Fibroblast of pulmonary artery (primary cell): ENCODE measurements at regions not wholly inside any gene's neighbourhood (a gene's known extent, or its start where the extent isn't known, plus 50 kb on each side); places are given as distances from the start of the nearest gene placed in this dataset.

Experiments used
- DNase-seq: peaks from one replicate; pipeline ENCODE4 v3.0.0-alpha.2; 2010; ENCODE audit warnings: low read depth
- H3K4me3 ChIP-seq: replicated peaks from 2 replicates; pipeline ENCODE4 v1.5.1; 2011; ENCODE audit warnings: low read depth, mild to moderate bottlenecking, control low read depth, low read length, moderate library complexity
- TF ChIP-seq, protein P1 (sequence below): IDR thresholded peaks from 2 replicates; pipeline ENCODE4 v1.5.1; 2011; ENCODE audit warnings: mild to moderate bottlenecking, control low read depth, low read length, inconsistent platforms; ENCODE audit errors: missing control alignments

- no peak for DNase-seq
- TF ChIP-seq, protein P1, sequence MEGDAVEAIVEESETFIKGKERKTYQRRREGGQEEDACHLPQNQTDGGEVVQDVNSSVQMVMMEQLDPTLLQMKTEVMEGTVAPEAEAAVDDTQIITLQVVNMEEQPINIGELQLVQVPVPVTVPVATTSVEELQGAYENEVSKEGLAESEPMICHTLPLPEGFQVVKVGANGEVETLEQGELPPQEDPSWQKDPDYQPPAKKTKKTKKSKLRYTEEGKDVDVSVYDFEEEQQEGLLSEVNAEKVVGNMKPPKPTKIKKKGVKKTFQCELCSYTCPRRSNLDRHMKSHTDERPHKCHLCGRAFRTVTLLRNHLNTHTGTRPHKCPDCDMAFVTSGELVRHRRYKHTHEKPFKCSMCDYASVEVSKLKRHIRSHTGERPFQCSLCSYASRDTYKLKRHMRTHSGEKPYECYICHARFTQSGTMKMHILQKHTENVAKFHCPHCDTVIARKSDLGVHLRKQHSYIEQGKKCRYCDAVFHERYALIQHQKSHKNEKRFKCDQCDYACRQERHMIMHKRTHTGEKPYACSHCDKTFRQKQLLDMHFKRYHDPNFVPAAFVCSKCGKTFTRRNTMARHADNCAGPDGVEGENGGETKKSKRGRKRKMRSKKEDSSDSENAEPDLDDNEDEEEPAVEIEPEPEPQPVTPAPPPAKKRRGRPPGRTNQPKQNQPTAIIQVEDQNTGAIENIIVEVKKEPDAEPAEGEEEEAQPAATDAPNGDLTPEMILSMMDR: no peak
- no peak overlapping the region for H3K4me3 ChIP-seq
Measured at GRCh38 chr14:101232340-101233020, 328.8 kb upstream of the DIO3 start.

DNA sequence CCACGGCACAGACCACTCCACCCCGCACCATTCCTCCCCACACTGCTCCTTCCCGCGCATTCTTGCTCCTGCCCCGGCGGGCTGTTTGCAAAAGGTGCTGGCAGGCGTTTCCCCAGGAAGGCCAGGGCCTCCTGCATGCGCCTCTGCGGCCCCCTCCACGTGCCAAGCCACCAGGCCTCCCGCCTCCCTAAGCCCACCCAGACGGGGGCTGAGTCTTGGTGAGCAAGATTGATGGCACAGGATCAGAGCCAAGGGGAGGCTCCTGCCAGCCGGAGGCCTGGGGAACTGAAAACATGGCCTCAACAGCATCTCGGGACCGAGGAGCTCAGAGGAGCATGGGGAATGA, 328.3 kb upstream of the DIO3 start:
- H3K4me3 ChIP-seq: no peak overlapping the region
- DNase-seq: no peak
- TF ChIP-seq, protein P1: no peak

DNA sequence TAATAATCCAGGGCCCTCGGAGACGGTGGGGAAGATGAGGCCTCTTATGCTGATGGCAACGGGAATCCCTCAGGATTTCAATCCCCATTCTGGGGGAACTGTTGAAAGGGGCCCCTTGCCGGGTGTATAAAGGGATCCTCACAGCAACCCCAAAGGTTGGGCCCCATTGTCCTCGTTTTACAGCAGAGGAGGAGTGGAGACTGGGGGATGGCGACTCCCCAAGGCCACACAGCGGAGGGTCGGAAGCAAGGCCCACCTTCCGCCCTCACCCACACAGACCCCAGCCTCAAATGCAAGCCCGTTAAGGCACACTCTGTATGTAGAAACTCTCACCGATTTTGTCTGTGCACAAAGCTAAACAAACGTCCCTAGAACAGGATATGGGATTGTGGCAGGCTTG, 327.9 kb upstream of the DIO3 start:
- H3K4me3 ChIP-seq: no peak overlapping the region
- DNase-seq: no peak
- TF ChIP-seq, protein P1: no peak

GRCh38 chr14:101233808-101234207, 327.5 kb upstream of the DIO3 start:
- no peak overlapping the region for H3K4me3 ChIP-seq
- no peak for DNase-seq
- TF ChIP-seq, protein P1: no peak

DNA sequence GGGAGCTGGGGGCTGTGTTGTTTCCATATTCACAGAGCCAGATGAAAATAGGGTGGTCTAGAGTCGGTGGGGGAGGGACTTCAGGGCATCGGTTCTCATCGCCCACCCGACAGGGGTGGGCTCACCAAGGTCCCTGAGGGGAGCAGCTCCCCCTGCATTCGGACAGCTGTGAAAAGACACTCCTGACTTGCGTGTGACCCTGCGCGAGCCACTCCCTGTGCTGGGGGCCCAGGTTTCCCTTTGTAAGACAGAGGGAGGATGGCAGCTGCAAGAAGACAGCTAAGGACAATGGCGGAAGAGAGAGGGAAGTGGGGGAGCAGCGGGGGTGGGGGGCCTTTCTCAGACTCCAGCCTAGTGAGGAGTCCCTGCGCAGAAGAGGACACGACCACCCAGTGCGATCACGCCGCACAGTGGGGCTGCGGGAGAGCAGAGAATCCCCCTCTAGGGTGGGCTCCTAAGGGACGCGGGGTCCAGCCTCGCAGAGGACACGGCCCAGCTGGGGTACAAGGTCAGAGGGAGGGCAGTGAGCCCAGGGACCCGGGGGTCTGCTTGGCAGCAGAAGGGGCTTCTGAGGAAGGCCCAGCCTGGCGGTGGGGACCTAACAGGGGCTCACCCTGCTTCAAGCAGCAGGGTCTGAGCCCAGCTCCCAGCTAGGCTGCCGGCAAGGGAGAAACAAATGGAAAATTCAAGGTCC, 326.9 kb upstream of the DIO3 start:
- no peak overlapping the region for H3K4me3 ChIP-seq
- TF ChIP-seq, protein P1: no peak

GRCh38 chr14:101234999-101235334, 326.3 kb upstream of the DIO3 start:
- DNase-seq: no peak
- TF ChIP-seq, protein P1: no peak
- no peak overlapping the region for H3K4me3 ChIP-seq

More for the DNA sequence above, 326.9 kb upstream of the DIO3 start:
- no peak for DNase-seq
